Activated CD4-positive, alpha-beta T cell treated with anti-CD3 and anti-CD28 coated beads, Interleukin-10, Interleukin-2, amounts not matched to agents 100 ng/mL and 50 ng/mL, durations not matched to agents 16 hours and 8 hours (primary cell): ENCODE measurements at regions not wholly inside any gene's neighbourhood (a gene's known extent, or its start where the extent isn't known, plus 50 kb on each side); places are given as distances from the start of the nearest gene placed in this dataset.

Source experiments
- DNase-seq: peaks from one replicate; pipeline ENCODE4 v3.0.0-alpha.2; 2020

- DNase-seq, result no peak
These were observed 125.0 kb upstream of the NCAM1 start for GRCh38 chr11:112836256-112836602.

GRCh38 chr11:112837162-112837826 is 123.9 kb upstream of the NCAM1 start:
- DNase-seq, result no peak

- DNase-seq, result no peak
These were observed 122.2 kb upstream of the NCAM1 start for GRCh38 chr11:112839051-112839450.

GRCh38 chr11:112841729-112842128 is 119.5 kb upstream of the NCAM1 start:
- no peak for DNase-seq

- DNase-seq, result no peak
These were observed 119.1 kb upstream of the NCAM1 start for GRCh38 chr11:112842151-112842550.

- no peak for DNase-seq
These were observed 116.7 kb upstream of the NCAM1 start for GRCh38 chr11:112844517-112844916.

GRCh38 chr11:112847568-112847967 is 113.7 kb upstream of the NCAM1 start:
- no peak for DNase-seq

GRCh38 chr11:112852143-112852866 is 108.9 kb upstream of the NCAM1 start:
- no peak for DNase-seq

GRCh38 chr11:112856133-112856532 is 105.1 kb upstream of the NCAM1 start:
- DNase-seq, result no peak

GRCh38 chr11:112856591-112856990 is 104.6 kb upstream of the NCAM1 start:
- no peak for DNase-seq

GRCh38 chr11:112858289-112859023 is 102.8 kb upstream of the NCAM1 start:
- DNase-seq, result no peak

GRCh38 chr11:112859787-112860186 is 101.4 kb upstream of the NCAM1 start:
- DNase-seq, result no peak

GRCh38 chr11:112861356-112861755 is 99.9 kb upstream of the NCAM1 start:
- no peak for DNase-seq

- DNase-seq, result no peak
These were observed 97.9 kb upstream of the NCAM1 start for GRCh38 chr11:112863305-112863704.

- DNase-seq, result no peak
These were observed 96.5 kb upstream of the NCAM1 start for GRCh38 chr11:112864672-112865071.

GRCh38 chr11:112871909-112872500 is 89.2 kb upstream of the NCAM1 start:
- no peak for DNase-seq

- DNase-seq, result peak; percentile 10
These were observed 86.2 kb upstream of the NCAM1 start for GRCh38 chr11:112874980-112875379.

- DNase-seq, result no peak
These were observed 83.6 kb upstream of the NCAM1 start for GRCh38 chr11:112877581-112877980.

GRCh38 chr11:112878033-112878601 is 83.1 kb upstream of the NCAM1 start:
- no peak for DNase-seq

GRCh38 chr11:112880495-112880894 is 80.7 kb upstream of the NCAM1 start:
- DNase-seq, result peak; percentile 56

GRCh38 chr11:112881461-112881860 is 79.8 kb upstream of the NCAM1 start:
- no peak for DNase-seq

GRCh38 chr11:112882494-112883381 is 78.5 kb upstream of the NCAM1 start:
- DNase-seq, result peak; percentile 16
